ENCODE measurements at regions not wholly inside any gene's neighbourhood (a gene's known extent, or its start where the extent isn't known, plus 50 kb on each side); places are given as distances from the start of the nearest gene placed in this dataset.

GRCh38 chr12:97142737-97143410 lies 235.8 kb downstream of the NEDD1 start:
- FAIRE-seq (no peak), DNase-seq (ENCODE audit: low spot score) (no peak), ATAC-seq (no peak)
- TF ChIP-seq ZNF12 (CRISPR knock-in tag; IDR thresholded peaks at IDR 0.05), result no peak
- no peak for TF ChIP-seq ZNF337 (CRISPR knock-in tag; IDR thresholded peaks at IDR 0.05; ENCODE audit: borderline replicate concordance, low read depth)
- no peak for TF ChIP-seq SNAPC5 (CRISPR knock-in tag; IDR thresholded peaks at IDR 0.05; ENCODE audit: borderline replicate concordance)
- no peak for TF ChIP-seq ZNF703 (CRISPR knock-in tag; IDR thresholded peaks at IDR 0.05; ENCODE audit: borderline replicate concordance)
- BruUV-seq (replicated peaks), result no TSS peak
- Histone ChIP-seq H3K9ac (ENCODE audit: insufficient read depth, low read depth, low read length) (no peak overlapping the region), H3K36me3 (replicated peaks in 1 of 2; ENCODE audit: control insufficient read depth in 1 of 2, insufficient read depth in 2 of 2, low read length in 2 of 2) (no peaks in the 10 kb centered on the region), H3K4me2 (ENCODE audit: low read depth, low read length) (no peak overlapping the region), H3K27me3 (ENCODE audit: control insufficient read depth in 1 of 2, insufficient read depth in 2 of 2, low read length in 2 of 2) (no peaks in the 10 kb centered on the region), H3K79me2 (ENCODE audit: insufficient read depth, low read length) (no peaks in the 10 kb centered on the region), H3K4me3 (replicated peaks in 1 of 3; ENCODE audit: insufficient read depth in 1 of 3, low read depth in 2 of 3, low read length in 3 of 3) (no peak overlapping the region), H3K27ac (ENCODE audit: extremely low read length, insufficient read depth, low read length) (no peak overlapping the region), H2AFZ (ENCODE audit: low read length) (no peak overlapping the region), H3K4me1 (ENCODE audit: insufficient read depth, low read length) (no peaks in the 10 kb centered on the region), H4K20me1 (ENCODE audit: insufficient read depth, low read length) (no peaks in the 10 kb centered on the region), H3K9me3 (ENCODE audit: low read length) (no peaks in the 10 kb centered on the region)
- in situ Hi-C loops (cut with HindIII; ENCODE audit: extremely low pct_ligation_motif_present, low pct_unique_long_range_greater_than_20kb), result loop anchor here (25.0 kb wide), 1 partner anchor 1244 kb away; no protein-coding TSS in a partner anchor
- ChIA-PET POLR2A (no interaction called here), CTCF (ENCODE audit: low intra/inter-chr PET ratio, low total read pairs) (no interaction called here)
- WGBS (ENCODE audit: low lambda C conversion rate), result 29% methylated on average over 6 of the region's 6 CpGs
- intact Hi-C loops (cut with micrococcal nuclease; ENCODE audit: unreplicated experiment), result no loop called here

GRCh38 chr12:97148941-97149559 lies 242.0 kb downstream of the NEDD1 start:
- Histone ChIP-seq H3K4me1 (ENCODE audit: insufficient read depth, low read length) (no peaks in the 10 kb centered on the region), H3K4me2 (ENCODE audit: low read depth, low read length) (no peak overlapping the region), H2AFZ (ENCODE audit: low read length) (no peak overlapping the region), H3K27me3 (ENCODE audit: control insufficient read depth in 1 of 2, insufficient read depth in 2 of 2, low read length in 2 of 2) (no peaks in the 10 kb centered on the region), H3K9me3 (ENCODE audit: low read length) (no peaks in the 10 kb centered on the region), H3K9ac (ENCODE audit: insufficient read depth, low read depth, low read length) (no peak overlapping the region), H3K27ac (ENCODE audit: extremely low read length, insufficient read depth, low read length) (no peak overlapping the region), H3K4me3 (replicated peaks in 1 of 3; ENCODE audit: insufficient read depth in 1 of 3, low read depth in 2 of 3, low read length in 3 of 3) (no peak overlapping the region), H3K79me2 (ENCODE audit: insufficient read depth, low read length) (no peaks in the 10 kb centered on the region), H4K20me1 (ENCODE audit: insufficient read depth, low read length) (no peaks in the 10 kb centered on the region), H3K36me3 (replicated peaks in 1 of 2; ENCODE audit: control insufficient read depth in 1 of 2, insufficient read depth in 2 of 2, low read length in 2 of 2) (no peaks in the 10 kb centered on the region)
- ChIA-PET CTCF (ENCODE audit: low intra/inter-chr PET ratio, low total read pairs) (interaction anchor here (1.3 to 2.3 kb wide), 3 partner anchors 160 to 1224 kb away, joined by 8 to 20 read pairs (median 13); no protein-coding TSS in a partner anchor), POLR2A (no interaction called here)
- intact Hi-C loops (cut with micrococcal nuclease; ENCODE audit: unreplicated experiment) (loop anchor here (1.0 to 2.0 kb wide), 3 partner anchors 159 to 854 kb away; no protein-coding TSS in a partner anchor), in situ Hi-C loops (cut with HindIII; ENCODE audit: extremely low pct_ligation_motif_present, low pct_unique_long_range_greater_than_20kb) (loop anchor here (25.0 kb wide), 1 partner anchor 1238 kb away; no protein-coding TSS in a partner anchor)
- FAIRE-seq, result peak; percentile 83
- no TSS peak for BruUV-seq (replicated peaks)
- 31% methylated on average over 7 of the region's 9 CpGs for WGBS (ENCODE audit: low lambda C conversion rate)
- peak; percentile 100 for ATAC-seq
- peak; percentile 56 for DNase-seq (ENCODE audit: low spot score)
- TF ChIP-seq SMC3 (IDR thresholded peaks at IDR 0.05; ENCODE audit: low read length) (peak; percentile 89), DBP (CRISPR knock-in tag; IDR thresholded peaks at IDR 0.05; ENCODE audit: not compliant biosample characterization) (no peak), ZNF83 (CRISPR knock-in tag; IDR thresholded peaks at IDR 0.05; ENCODE audit: borderline replicate concordance) (no peak), SALL1 (CRISPR knock-in tag; IDR thresholded peaks at IDR 0.05) (peak; percentile 44; the same call in 1 of the 2 replicates), GLI4 (CRISPR knock-in tag; IDR thresholded peaks at IDR 0.05; ENCODE audit: borderline replicate concordance) (no peak), HMGXB4 (CRISPR knock-in tag; IDR thresholded peaks at IDR 0.05; ENCODE audit: borderline replicate concordance in 1 of 2, low read depth in 1 of 2) (0 out of 4 replicates have a peak, but pooled peaks of 1 of the 2 experiments have one; percentile 33), MAX (IDR thresholded peaks at IDR 0.05) (no peak), GABPA (IDR thresholded peaks at IDR 0.05; ENCODE audit: low read depth, low read length) (no peak), GABPA (CRISPR knock-in tag; IDR thresholded peaks at IDR 0.05; ENCODE audit: low read depth) (no peak), NR2C2 (CRISPR knock-in tag; IDR thresholded peaks at IDR 0.05; ENCODE audit: borderline replicate concordance) (no peak)
